VCaP (cell line): ENCODE measurements at regions not wholly inside any gene's neighbourhood (a gene's known extent, or its start where the extent isn't known, plus 50 kb on each side); places are given as distances from the start of the nearest gene placed in this dataset.

Experiments
- H3K27ac ChIP-seq: fragments of 450-650 bp; 2 replicates; pipeline ENCODE4 v1.5.1; 2017
- CTCF ChIP-seq: fragments of 450-650 bp; conservative IDR thresholded peaks from 2 replicates; pipeline ENCODE4 v1.5.1; 2017; ENCODE audit warnings: mild to moderate bottlenecking, moderate library complexity

GRCh38 chr9:106683454-106683853 is 179.5 kb upstream of the ZNF462 start:
- no peak overlapping the region for H3K27ac ChIP-seq
- no peak for TF ChIP-seq CTCF

GRCh38 chr9:106684940-106685695 is 177.8 kb upstream of the ZNF462 start:
- no peak for TF ChIP-seq CTCF
- no peak overlapping the region for H3K27ac ChIP-seq

- H3K27ac ChIP-seq = no peak overlapping the region
- TF ChIP-seq CTCF = no peak
Observed at GRCh38 chr9:106689089-106689488, 173.9 kb upstream of the ZNF462 start.

GRCh38 chr9:106691627-106692026 is 171.3 kb upstream of the ZNF462 start:
- no peak overlapping the region for H3K27ac ChIP-seq
- no peak for TF ChIP-seq CTCF

- TF ChIP-seq CTCF = no peak
- H3K27ac ChIP-seq = peak overlapping the region; percentile 57; the same call in 1 of the 2 replicates
Observed at GRCh38 chr9:106693558-106693957, 169.4 kb upstream of the ZNF462 start.

- H3K27ac ChIP-seq = no peak overlapping the region
- no peak for TF ChIP-seq CTCF
Observed at GRCh38 chr9:106696804-106697203, 166.2 kb upstream of the ZNF462 start.

- no peak overlapping the region for H3K27ac ChIP-seq
- TF ChIP-seq CTCF = no peak
Observed at GRCh38 chr9:106697390-106697749, 165.6 kb upstream of the ZNF462 start.
